Natural killer cell (primary cell): ENCODE measurements at regions not wholly inside any gene's neighbourhood (a gene's known extent, or its start where the extent isn't known, plus 50 kb on each side); places are given as distances from the start of the nearest gene placed in this dataset.

Experiments
- ATAC-seq, 3 donors: fragments of 150-1000 bp in 2 of 3; fragments of 200-7000 bp in 1 of 3; cut with Tn5 transposase; 1 replicate in 1 of 3; 2 replicates in 2 of 3; pipeline ENCODE4 v1.10.0; 2021; ENCODE audit warnings: mild to moderate bottlenecking in 2 of 3, moderate library complexity in 2 of 3
- DNase-seq, 2 donors: peaks; one replicate each; pipeline versions ENCODE4 v3.0.0 to v3.0.0-alpha.2; 2013 to 2021; ENCODE audit warnings: mixed read lengths in 1 of 2
- H3K27ac ChIP-seq: one replicate; pipeline ENCODE4 v1.5.1; 2013; ENCODE audit warnings: mild to moderate bottlenecking, low read length
- H3K27me3 ChIP-seq: one replicate; pipeline ENCODE4 v1.6.1; 2013; ENCODE audit warnings: low read length; ENCODE audit not compliant: control insufficient read depth, insufficient read depth
- H3K36me3 ChIP-seq: one replicate; pipeline ENCODE4 v1.6.1; 2013; ENCODE audit warnings: low read length; ENCODE audit not compliant: control insufficient read depth, insufficient read depth
- H3K4me1 ChIP-seq: one replicate; pipeline ENCODE4 v1.6.1; 2013; ENCODE audit warnings: low read length; ENCODE audit not compliant: control insufficient read depth, insufficient read depth
- H3K4me3 ChIP-seq: one replicate; pipeline ENCODE4 v1.5.1; 2013; ENCODE audit warnings: low read length
- H3K9me3 ChIP-seq: one replicate; pipeline ENCODE4 v1.6.1; 2013; ENCODE audit warnings: low read length; ENCODE audit not compliant: control insufficient read depth, insufficient read depth
- H3K27ac Mint-ChIP-seq, 2 donors: one replicate each; pipeline ENCODE4 v1.8.0; 2022; ENCODE audit warnings: mild to moderate bottlenecking in 2 of 2, mixed read lengths in 2 of 2, moderate library complexity in 1 of 2
- H3K27me3 Mint-ChIP-seq, 2 donors: one replicate each; pipeline ENCODE4 v1.8.0; 2022; ENCODE audit warnings: low read depth in 2 of 2, mixed read lengths in 2 of 2
- H3K36me3 Mint-ChIP-seq: one replicate; pipeline ENCODE4 v1.8.0; 2022; ENCODE audit warnings: mixed read lengths
- H3K4me1 Mint-ChIP-seq, 2 donors: one replicate each; pipeline ENCODE4 v1.8.0; 2022; ENCODE audit warnings: mixed read lengths in 2 of 2
- H3K4me3 Mint-ChIP-seq: one replicate; pipeline ENCODE4 v1.8.0; 2022; ENCODE audit warnings: mild to moderate bottlenecking, moderate library complexity, mixed read lengths
- H3K9me3 Mint-ChIP-seq, 2 donors: one replicate each; pipeline ENCODE4 v1.8.0; 2022; ENCODE audit warnings: mixed read lengths in 2 of 2
- WGBS: methylation state at CpG from one replicate; pipeline ENCODE4 v1.1.7; 2013; ENCODE audit warnings: missing lambda C conversion rate; ENCODE audit not compliant: insufficient coverage; 5-methylcytosine and 5-hydroxymethylcytosine counted together
- intact Hi-C: fragments of 100-400 bp; cut with micrococcal nuclease; formaldehyde crosslinking; loops from one replicate; pipeline ENCODE4 v1.14.2; 2022
- TF ChIP-seq, protein P1 (sequence below): fragments of 200-600 bp; IDR thresholded peaks from one replicate; pipeline ENCODE4 v1.8.0; 2022; ENCODE audit warnings: antibody characterized with exemption

DNA sequence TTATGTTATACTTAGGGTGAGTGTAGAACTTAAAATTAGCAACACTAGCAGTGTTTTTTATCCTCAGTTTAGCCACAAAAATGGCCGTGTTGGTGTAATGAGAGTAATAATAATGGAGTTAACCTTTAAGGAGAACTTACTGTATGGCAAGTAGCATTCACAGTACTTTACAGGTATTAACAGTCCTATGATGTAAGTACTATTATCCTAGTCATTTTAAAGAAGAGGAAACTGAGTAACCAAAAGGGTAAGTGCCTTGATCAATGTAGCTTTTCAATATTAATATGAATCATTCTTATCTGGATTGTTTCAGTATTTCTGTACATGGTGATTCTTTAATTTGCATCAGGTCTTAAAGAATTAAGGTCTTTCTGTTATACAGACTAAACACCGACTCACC is 170.3 kb downstream of the CD47 start:
- no peaks in the 10 kb centered on the region for H3K4me1 ChIP-seq
- H3K9me3 Mint-ChIP-seq, result no peaks in the 10 kb centered on the region
- H3K27me3 ChIP-seq, result peaks cover 2% of the 10 kb centered on the region
- no peaks in the 10 kb centered on the region for H3K36me3 Mint-ChIP-seq
- no peaks in the 10 kb centered on the region for H3K36me3 ChIP-seq
- intact Hi-C loops, result no loop called here
- H3K4me3 ChIP-seq, result no peak overlapping the region
- H3K27ac Mint-ChIP-seq, result no peak overlapping the region
- H3K27ac ChIP-seq, result no peak overlapping the region
- H3K9me3 ChIP-seq, result no peaks in the 10 kb centered on the region
- 0% methylated on average over 1 of the region's 2 CpGs for WGBS
- H3K4me1 Mint-ChIP-seq, result no peaks in the 10 kb centered on the region
- TF ChIP-seq, protein P1, sequence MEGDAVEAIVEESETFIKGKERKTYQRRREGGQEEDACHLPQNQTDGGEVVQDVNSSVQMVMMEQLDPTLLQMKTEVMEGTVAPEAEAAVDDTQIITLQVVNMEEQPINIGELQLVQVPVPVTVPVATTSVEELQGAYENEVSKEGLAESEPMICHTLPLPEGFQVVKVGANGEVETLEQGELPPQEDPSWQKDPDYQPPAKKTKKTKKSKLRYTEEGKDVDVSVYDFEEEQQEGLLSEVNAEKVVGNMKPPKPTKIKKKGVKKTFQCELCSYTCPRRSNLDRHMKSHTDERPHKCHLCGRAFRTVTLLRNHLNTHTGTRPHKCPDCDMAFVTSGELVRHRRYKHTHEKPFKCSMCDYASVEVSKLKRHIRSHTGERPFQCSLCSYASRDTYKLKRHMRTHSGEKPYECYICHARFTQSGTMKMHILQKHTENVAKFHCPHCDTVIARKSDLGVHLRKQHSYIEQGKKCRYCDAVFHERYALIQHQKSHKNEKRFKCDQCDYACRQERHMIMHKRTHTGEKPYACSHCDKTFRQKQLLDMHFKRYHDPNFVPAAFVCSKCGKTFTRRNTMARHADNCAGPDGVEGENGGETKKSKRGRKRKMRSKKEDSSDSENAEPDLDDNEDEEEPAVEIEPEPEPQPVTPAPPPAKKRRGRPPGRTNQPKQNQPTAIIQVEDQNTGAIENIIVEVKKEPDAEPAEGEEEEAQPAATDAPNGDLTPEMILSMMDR, result no peak
- no peak overlapping the region for H3K4me3 Mint-ChIP-seq
- ATAC-seq (no peak), DNase-seq (no peak)
- H3K27me3 Mint-ChIP-seq, result peaks cover 29 to 57% of the 10 kb centered on the region in 2 donors

DNA sequence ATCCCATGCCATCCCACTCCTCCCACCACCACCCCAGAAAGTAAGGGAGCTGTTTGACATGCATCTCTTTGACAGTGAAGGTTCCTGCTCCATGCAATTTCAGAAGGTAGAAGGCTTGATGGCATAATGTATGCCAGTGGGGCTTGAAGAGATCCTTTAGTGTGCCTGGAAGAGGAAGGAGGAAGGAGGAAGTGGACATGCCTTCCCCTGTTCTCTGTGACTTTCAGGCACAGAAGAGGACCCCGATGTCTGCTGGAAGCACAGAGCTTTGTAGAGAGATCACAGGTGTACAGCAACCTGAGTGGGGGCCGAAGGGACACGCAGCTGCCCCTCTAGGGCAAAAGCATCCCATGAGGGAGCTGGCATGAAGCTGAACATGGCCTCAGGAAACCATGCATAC is 171.6 kb downstream of the CD47 start:
- Histone ChIP-seq H3K36me3 (no peaks in the 10 kb centered on the region), H3K27ac (no peak overlapping the region), H3K27me3 (peaks cover 1% of the 10 kb centered on the region), H3K4me3 (no peak overlapping the region), H3K9me3 (no peaks in the 10 kb centered on the region), H3K4me1 (no peaks in the 10 kb centered on the region)
- peaks cover 33 to 62% of the 10 kb centered on the region in 2 donors for H3K27me3 Mint-ChIP-seq
- H3K27ac Mint-ChIP-seq, result no peak overlapping the region
- no peaks in the 10 kb centered on the region for H3K4me1 Mint-ChIP-seq
- DNase-seq, result no peak
- TF ChIP-seq, protein P1, result no peak
- H3K9me3 Mint-ChIP-seq, result no peaks in the 10 kb centered on the region
- intact Hi-C loops, result no loop called here
- WGBS, result 70% methylated on average over 3 of the region's 3 CpGs
- no peak for ATAC-seq
- no peaks in the 10 kb centered on the region for H3K36me3 Mint-ChIP-seq
- no peak overlapping the region for H3K4me3 Mint-ChIP-seq

DNA sequence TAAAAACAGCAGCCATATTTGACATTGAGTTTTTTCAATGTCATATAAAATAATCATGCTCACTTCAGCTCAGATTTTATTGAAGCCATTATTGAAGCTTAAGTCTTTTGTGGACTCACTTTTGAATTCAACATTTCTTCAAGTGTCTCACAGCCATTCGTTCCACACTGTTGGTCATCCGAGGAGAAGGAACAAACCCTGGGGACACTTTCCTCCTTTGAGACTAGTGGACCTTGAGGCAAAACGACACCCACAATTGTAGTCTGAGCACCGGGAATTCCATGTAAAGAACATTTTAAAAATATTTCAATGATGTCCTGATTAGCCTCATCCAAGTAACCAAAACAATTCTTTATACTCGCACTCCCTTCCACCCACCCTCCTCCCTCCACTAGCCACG is 174.7 kb downstream of the CD47 start:
- no peak for ATAC-seq
- H3K27ac ChIP-seq, result no peak overlapping the region
- H3K27me3 ChIP-seq, result no peaks in the 10 kb centered on the region
- 85% methylated on average over 6 of the region's 6 CpGs for WGBS
- no peak overlapping the region for H3K4me3 ChIP-seq
- Mint-ChIP-seq H3K4me1 (peaks cover 0 to 5% of the 10 kb centered on the region in 2 donors), H3K9me3 (no peaks in the 10 kb centered on the region), H3K36me3 (no peaks in the 10 kb centered on the region), H3K27me3 (peaks cover 28 to 47% of the 10 kb centered on the region in 2 donors), H3K27ac (no peak overlapping the region), H3K4me3 (no peak overlapping the region)
- H3K4me1 ChIP-seq, result no peaks in the 10 kb centered on the region
- intact Hi-C loops, result no loop called here
- TF ChIP-seq, protein P1, result no peak
- H3K36me3 ChIP-seq, result no peaks in the 10 kb centered on the region
- no peak for DNase-seq
- no peaks in the 10 kb centered on the region for H3K9me3 ChIP-seq

DNA sequence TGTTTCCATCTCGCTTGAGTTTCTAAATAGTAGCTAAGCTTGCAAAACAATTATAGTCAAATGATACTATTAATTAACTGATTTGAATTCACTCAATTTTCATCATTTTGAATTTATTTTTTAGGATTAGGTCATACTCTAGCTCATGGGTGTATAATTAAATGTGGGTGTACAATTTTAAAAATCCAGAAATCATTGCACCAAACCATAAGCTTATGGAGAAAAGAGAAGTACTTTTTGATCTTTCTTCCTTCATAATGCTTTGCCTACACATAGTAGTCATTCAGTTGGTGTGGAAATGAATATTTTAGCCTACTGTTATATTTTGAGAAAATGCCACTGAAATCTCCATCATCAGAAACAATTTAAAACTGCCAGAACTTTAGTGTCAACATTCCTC is 175.1 kb downstream of the CD47 start:
- no peaks in the 10 kb centered on the region for H3K9me3 ChIP-seq
- H3K4me1 ChIP-seq, result no peaks in the 10 kb centered on the region
- no peaks in the 10 kb centered on the region for H3K36me3 Mint-ChIP-seq
- intact Hi-C loops, result no loop called here
- no peak overlapping the region for H3K27ac ChIP-seq
- no CpG with 5 or more reads among the region's 1 CpG for WGBS
- no peak overlapping the region for H3K4me3 Mint-ChIP-seq
- H3K27me3 Mint-ChIP-seq, result peaks cover 23 to 42% of the 10 kb centered on the region in 2 donors
- no peak overlapping the region for H3K4me3 ChIP-seq
- H3K4me1 Mint-ChIP-seq, result peaks cover 0 to 8% of the 10 kb centered on the region in 2 donors
- H3K36me3 ChIP-seq, result no peaks in the 10 kb centered on the region
- ATAC-seq, result no peak
- H3K9me3 Mint-ChIP-seq, result no peaks in the 10 kb centered on the region
- TF ChIP-seq, protein P1, result no peak
- DNase-seq, result no peak
- H3K27me3 ChIP-seq, result no peaks in the 10 kb centered on the region
- no peak overlapping the region for H3K27ac Mint-ChIP-seq
